GM19395 (cell line): ENCODE measurements at regions not wholly inside any gene's neighbourhood (a gene's known extent, or its start where the extent isn't known, plus 50 kb on each side); places are given as distances from the start of the nearest gene placed in this dataset.

ENCODE experiments used
- ATAC-seq: cut with Tn5 transposase; IDR thresholded peaks from one replicate; pipeline ENCODE4 v1.9.1; 2021; ENCODE audit warnings: mild to moderate bottlenecking, moderate library complexity; ENCODE audit not compliant: unreplicated experiment

DNA sequence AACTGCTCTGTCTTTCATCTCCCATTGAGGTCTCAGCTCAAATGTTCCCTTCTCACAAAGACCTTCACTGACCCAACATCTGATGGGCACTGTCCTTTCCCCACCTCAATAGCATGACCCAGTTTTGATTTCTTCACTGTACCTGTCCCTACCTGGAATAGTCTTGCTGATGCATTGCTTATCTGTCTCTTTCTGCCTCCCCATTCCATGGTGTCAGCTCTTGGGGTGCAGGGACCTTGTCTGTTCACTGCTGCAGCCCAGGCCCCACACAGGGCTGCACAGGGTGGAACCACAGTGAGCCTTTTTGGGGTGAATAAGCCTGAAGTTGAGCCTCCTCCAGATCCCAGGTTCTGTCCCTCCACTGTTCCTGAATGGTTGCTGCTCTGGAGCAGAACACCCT lies 414.9 kb downstream of the PTPRU start:
- no peak for ATAC-seq

- no peak for ATAC-seq
Observed at GRCh38 chr1:29650476-29650875, 414.2 kb downstream of the PTPRU start.

DNA sequence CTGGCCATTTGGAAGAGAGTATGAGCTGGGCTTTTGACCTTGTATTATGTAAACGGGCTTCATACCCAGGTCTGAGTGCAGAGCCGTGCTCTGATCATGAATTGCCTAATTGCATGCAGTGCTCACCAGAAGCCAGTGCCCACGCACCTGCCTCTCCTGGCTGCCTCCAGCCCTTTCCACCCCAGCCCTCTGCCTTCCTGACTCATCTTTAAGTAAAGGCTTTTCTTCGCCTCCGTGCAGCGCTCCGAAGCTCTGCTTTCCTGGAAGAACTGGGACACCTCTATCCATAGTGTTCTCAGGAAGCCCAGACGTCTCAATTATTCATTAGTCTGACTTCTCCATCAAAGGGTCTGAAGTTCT lies 413.7 kb downstream of the PTPRU start:
- ATAC-seq, result no peak

- no peak for ATAC-seq
Observed at GRCh38 chr1:29649189-29650040, 413.1 kb downstream of the PTPRU start.

DNA sequence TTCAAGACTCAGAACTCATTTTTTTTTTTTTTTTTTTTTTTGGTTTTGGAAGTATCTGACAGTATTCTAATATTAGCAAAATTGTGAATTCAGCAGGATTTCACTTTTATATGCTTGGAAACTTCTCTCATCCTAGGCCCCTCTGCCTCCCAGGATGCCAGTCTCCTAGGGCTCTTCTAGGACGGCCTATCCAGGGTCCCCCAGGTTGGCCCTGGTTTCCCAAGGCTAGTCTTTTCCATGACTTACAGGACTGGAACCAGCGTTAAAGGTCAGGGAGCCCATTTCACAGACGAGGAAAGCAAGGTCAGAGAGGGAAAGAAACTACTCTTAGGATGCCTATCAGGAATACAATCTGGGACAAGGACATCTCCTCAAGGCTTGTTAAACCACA lies 412.5 kb downstream of the PTPRU start:
- ATAC-seq, result no peak

GRCh38 chr1:29648026-29648425 lies 411.7 kb downstream of the PTPRU start:
- ATAC-seq, result no peak

GRCh38 chr1:29647581-29647980 lies 411.3 kb downstream of the PTPRU start:
- ATAC-seq, result no peak

- ATAC-seq, result no peak
Observed at GRCh38 chr1:29646161-29646775, 409.9 kb downstream of the PTPRU start.

- no peak for ATAC-seq
Observed at GRCh38 chr1:29645586-29645985, 409.3 kb downstream of the PTPRU start.

- ATAC-seq, result no peak
Observed at GRCh38 chr1:29644812-29645211, 408.5 kb downstream of the PTPRU start.

DNA sequence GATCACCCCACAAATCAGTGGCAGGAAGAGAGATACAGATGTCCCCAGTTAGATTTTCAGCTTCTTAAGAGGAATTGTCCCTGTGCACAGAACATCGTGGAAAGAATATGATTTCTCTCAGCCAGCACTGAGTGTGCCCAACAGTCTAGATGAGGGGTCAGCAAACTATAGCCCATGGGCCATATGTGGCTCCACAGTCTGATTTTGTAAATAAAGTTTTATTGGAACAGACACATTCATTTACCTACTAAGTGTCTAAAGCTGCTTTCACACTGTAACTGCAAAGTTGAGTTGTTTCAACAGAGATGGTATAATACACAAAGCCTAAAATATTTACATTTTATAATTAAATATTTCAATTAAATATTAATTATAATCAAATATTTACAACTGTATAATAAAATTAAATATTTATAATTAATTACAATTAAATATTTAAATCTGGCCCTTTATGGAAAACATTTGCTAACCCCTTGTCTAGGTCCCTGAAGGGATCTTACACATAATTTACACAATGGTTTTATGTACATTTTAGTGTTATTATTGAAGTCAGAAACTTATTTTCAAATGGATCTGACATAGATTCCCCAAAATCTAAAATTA lies 407.6 kb downstream of the PTPRU start:
- ATAC-seq, result no peak

- no peak for ATAC-seq
Observed at GRCh38 chr1:29643281-29643680, 407.0 kb downstream of the PTPRU start.

DNA sequence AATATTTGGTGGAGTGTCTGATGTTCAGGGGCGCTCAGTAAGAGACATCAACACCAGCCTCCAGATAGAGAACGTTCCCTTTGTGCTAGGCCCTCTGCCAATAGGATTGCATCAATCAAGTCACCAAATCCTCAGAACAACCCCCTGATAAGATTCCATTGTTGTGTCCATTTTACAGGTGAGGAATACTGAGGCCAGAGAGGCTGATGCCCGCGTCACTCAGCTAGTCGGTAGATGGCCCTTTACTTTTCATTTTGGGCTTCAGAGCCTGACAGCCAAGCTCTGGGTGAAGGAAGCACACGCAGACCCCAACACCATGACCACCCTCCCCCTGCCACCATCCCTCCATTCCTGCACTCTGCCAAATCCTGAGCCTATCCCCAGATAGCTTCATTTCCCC lies 406.2 kb downstream of the PTPRU start:
- no peak for ATAC-seq

- no peak for ATAC-seq
Observed at GRCh38 chr1:29641921-29642320, 405.6 kb downstream of the PTPRU start.

DNA sequence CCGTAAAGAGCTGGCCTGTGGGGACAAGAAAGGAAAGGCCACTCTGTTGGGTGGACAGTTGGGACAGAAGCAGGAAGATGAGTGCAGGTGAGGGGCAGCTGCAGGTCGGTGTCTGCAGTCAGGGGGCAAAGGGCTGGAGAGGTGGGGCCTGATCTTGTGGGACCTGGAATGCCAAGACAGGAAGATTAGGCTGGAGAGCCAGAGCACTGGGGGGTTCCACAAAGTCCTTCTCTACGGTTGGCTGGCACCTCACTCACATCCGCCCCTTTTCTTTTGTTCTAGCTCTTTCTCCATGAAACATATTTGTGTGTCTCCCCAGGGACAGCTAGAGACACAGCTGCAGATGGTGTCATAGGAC lies 404.1 kb downstream of the PTPRU start:
- ATAC-seq, result no peak

DNA sequence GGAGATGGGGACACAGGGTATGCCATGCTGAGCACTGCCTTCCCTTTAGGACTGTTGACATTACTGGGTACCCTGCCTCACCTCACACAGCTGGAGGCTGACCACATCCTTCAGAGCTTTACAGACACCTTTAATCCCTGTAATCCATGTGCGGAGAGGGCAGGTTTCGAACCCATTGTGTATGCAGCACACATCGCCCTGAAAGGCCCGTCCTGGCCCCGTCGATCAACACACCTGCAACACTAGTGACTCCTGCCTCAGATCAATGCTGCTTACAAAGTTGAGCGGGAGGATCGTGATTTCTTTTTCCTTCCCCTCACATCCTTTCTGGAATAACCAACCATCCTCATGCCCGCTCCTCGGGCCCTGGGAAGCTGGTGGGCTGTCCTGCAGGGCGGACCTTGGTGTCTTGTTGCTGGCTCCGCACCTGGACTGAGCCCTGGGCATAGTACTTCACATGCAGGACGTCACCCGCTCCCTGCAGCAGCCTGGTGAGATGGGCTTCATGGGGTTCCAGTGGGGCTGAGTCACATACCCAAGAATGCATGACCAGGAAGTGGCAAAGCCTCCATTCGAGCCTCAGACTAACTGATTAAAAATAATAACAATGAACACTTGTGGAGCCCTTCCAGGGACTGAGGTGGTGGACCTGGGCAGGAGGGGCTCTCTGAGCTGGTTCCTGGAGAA lies 403.6 kb downstream of the PTPRU start:
- ATAC-seq, result no peak

GRCh38 chr1:29639156-29639736 lies 402.9 kb downstream of the PTPRU start:
- no peak for ATAC-seq

GRCh38 chr1:29638281-29638680 lies 402.0 kb downstream of the PTPRU start:
- no peak for ATAC-seq

GRCh38 chr1:29636936-29637335 lies 400.6 kb downstream of the PTPRU start:
- ATAC-seq, result no peak

DNA sequence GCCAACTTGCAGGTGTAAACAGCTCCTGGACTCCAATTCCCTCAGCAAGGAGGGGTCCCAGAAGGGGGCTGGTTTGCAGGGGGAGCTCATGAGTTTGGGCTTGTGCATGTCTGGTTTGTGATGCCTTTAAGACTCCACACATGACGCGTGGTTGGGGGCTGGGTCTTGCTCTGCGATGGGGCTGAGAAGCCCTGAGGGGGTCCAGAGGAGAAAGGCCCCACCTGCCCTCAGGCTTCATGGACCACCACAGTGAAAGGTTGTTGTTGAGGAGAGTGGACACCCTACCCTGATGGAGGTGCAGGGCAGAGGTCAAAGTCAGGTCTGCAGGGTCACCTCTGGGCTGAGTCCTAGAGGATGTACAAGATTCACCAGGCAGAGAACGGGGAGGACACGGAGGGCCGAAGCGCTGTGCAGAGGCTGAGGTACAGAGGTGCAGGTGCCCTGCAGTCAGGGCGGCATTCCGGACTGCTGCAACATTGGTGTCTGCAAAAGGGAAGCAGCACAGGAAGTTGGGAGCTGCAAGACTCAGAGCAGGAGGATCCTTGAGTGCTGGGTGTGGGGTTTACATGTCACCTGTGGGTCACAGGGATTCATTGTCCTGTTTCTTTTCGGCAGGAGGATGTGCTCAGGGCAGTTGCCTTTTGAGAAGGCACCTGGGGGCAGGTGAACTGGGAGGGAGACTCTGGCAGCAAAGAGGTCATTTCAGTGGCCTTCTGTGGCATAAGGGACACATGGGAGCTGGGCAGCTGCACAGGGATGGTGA lies 399.4 kb downstream of the PTPRU start:
- no peak for ATAC-seq
